GM12801 (cell line): ENCODE measurements at regions not wholly inside any gene's neighbourhood (a gene's known extent, or its start where the extent isn't known, plus 50 kb on each side); places are given as distances from the start of the nearest gene placed in this dataset.

Experiments
- TF ChIP-seq, protein P1 (sequence below): IDR thresholded peaks from one replicate; pipeline ENCODE4 v1.5.1; 2011; ENCODE audit warnings: control low read depth; ENCODE audit not compliant: insufficient read length; ENCODE audit errors: extremely low read depth

DNA sequence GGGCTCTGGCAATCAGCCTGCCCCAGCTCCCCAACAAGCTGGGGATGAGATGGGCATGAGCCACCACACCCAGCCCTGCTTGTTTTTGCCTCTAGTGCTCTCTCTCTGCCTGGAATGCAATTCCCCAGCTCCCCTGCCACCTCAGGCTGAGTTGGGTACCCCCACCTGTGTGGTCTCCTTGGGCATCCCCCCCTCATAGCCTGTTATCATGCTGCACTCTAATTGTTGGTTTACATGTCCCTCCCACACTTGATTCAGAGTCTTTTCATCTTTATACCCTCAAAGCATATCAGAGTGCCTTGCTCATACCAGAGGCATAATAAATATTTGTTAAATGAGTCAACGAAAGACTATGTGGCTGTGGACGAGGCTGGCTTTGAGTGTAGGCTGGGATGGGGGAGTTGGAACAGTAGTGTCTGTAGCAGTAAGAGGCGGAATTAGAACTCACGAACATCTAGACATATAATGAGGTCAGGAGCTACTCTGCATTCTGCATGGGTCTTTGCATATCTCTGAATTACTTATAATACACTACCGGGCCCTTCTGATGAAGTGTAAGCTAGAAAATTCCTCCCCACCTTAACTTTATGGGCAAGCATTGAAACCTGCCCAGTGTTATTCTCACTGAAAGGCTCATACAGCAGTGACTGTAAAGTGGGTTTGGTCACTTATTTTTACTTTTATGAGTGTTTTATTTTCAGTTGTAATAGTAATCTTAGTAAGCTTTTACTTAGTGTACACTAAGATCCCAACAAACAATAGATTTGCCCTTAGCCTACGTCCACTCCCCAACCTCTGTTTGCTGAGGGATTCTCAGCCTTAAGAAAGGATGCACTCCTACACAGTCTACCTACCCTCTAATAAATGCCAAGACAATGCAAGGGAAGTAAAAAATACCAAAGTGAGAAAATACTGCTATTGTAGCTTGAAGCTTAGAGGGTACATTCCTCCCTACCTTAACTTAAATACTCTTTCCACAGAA, 58.7 kb downstream of the EDN1 start:
- TF ChIP-seq, protein P1, sequence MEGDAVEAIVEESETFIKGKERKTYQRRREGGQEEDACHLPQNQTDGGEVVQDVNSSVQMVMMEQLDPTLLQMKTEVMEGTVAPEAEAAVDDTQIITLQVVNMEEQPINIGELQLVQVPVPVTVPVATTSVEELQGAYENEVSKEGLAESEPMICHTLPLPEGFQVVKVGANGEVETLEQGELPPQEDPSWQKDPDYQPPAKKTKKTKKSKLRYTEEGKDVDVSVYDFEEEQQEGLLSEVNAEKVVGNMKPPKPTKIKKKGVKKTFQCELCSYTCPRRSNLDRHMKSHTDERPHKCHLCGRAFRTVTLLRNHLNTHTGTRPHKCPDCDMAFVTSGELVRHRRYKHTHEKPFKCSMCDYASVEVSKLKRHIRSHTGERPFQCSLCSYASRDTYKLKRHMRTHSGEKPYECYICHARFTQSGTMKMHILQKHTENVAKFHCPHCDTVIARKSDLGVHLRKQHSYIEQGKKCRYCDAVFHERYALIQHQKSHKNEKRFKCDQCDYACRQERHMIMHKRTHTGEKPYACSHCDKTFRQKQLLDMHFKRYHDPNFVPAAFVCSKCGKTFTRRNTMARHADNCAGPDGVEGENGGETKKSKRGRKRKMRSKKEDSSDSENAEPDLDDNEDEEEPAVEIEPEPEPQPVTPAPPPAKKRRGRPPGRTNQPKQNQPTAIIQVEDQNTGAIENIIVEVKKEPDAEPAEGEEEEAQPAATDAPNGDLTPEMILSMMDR: no peak

GRCh38 chr6:12350644-12351170, 60.5 kb downstream of the EDN1 start:
- TF ChIP-seq, protein P1: no peak

DNA sequence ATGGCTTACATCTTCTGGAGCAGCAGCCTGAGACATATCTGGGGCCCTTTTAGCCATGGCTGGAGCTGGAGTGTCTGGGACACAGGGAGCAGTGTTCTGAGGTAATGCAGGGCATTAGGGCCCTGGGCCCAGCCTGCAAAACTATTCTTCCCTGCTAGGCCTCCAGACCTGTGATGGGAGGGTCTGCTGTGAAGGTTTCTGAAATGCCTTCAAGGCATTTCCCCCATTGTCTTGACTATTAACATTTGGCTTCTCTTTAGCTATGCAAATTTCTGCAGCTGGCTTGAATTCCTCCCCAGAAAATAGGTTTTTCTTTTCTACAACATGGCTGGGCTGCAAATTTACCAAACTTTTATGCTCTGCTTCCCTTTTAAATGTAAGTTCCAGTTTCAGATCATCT, 61.5 kb downstream of the EDN1 start:
- TF ChIP-seq, protein P1: no peak

- TF ChIP-seq, protein P1: no peak
Observed at GRCh38 chr6:12353731-12354130, 63.6 kb downstream of the EDN1 start.

DNA sequence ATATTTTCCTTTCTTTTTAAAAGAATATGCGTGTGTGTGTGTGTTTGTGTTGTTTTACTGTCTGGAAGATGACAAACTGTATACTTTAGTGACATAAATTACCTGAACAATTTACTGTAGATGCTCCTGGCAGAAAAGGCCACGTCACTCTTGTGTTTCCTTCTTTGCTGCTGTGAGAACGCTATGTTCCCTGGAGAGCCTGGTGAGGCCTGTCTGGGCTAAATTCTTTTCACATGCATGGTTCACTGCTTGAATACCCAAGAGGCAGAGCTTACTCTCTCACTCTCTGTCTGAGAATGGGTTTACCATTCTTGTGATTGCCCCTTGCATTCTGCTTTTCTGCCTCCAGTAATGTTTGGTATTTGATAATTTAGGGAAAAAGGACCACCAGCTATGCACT, 64.3 kb downstream of the EDN1 start:
- TF ChIP-seq, protein P1: no peak

- TF ChIP-seq, protein P1: no peak
Observed at GRCh38 chr6:12355354-12355753, 65.2 kb downstream of the EDN1 start.

GRCh38 chr6:12356431-12356830, 66.3 kb downstream of the EDN1 start:
- TF ChIP-seq, protein P1: no peak
